ENCODE measurements at regions not wholly inside any gene's neighbourhood (a gene's known extent, or its start where the extent isn't known, plus 50 kb on each side); places are given as distances from the start of the nearest gene placed in this dataset.

DNA sequence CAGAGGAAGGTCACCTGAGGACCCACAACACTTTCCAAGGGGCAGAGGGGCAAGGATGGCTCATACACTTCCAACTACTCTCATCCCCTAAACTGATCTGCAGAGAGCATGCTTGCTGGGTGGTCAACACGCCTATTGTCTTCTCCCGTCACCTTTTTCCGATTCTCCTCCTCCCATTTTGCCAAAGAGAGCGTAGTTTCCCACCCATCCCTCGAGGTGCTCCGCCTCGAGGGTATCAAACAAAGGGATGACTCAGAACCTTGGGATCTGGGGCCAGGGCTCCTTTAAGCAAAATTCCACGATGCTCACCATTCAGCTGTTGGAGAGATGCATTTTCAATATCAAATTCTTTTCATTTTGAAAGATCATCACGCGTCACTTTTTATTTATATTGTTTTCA is 507.5 kb upstream of the SULF2 start:
- no peak for DNase-seq

- DNase-seq, result no peak
Measured at GRCh38 chr20:48291896-48292295, 506.6 kb upstream of the SULF2 start.

GRCh38 chr20:48288930-48289507 is 503.7 kb upstream of the SULF2 start:
- no peak for DNase-seq

GRCh38 chr20:48287552-48288170 is 502.4 kb upstream of the SULF2 start:
- DNase-seq, result no peak

DNA sequence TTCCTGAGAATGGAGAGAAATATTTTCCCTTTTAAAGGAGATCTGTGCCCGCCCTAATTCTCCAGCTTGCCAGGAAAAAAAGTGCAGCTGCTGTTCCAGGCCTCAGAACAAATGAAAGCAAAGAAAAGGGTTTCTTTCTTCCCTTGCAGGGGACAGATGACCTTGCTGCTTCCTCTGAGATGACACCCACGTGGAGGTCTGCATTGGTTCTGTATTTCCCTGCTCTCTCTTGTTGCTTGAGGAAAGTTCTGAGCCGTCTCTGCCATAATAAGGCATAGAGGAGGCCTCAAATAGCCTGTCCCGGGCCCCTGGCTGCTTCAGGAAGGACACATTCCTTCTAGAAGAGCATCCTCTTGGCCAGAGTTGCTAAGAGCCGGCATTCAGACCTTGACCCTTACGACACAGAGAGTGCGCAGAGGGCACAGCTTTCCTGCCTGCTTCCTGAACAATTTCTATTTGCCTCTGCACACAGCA is 501.8 kb upstream of the SULF2 start:
- DNase-seq, result no peak

DNA sequence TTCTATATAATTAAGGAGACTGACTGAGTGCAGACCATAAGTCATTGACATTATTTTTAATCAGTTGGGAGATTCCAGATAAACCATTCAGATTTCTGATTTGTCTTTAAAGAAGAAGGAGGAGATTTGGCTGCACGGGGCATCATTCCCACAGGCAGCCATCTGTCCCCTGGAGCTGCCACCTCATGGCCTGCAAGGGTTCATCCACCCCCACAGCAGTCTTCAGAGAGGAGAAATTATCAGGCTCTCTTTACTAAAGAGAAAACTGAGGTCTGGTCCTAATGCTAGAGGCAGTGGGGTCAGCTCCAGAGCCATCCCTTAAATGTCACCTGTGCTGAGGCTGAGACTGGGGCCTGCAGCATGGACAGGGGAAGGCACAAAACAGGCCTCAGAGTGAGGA is 501.3 kb upstream of the SULF2 start:
- DNase-seq, result no peak

GRCh38 chr20:48285656-48286055 is 500.4 kb upstream of the SULF2 start:
- DNase-seq, result no peak

DNA sequence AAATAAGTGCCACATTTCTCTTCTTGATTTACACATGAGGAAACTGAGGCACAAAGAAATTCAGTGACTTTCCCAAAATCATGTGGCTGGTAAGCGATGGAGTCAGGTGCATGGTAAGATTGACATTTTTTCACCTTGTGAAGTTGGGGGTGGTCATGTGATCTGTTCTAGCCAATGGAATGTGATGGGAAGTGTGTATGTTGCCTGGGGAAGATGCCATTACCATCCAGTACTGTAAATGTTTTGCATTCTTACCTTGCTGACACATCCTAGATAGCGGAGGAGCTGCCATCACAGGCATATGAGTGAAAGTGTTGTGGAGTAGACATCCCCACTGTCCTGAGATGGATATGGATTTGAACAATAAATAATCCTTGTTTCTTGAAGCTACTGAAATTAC is 499.6 kb upstream of the SULF2 start:
- no peak for DNase-seq

DNA sequence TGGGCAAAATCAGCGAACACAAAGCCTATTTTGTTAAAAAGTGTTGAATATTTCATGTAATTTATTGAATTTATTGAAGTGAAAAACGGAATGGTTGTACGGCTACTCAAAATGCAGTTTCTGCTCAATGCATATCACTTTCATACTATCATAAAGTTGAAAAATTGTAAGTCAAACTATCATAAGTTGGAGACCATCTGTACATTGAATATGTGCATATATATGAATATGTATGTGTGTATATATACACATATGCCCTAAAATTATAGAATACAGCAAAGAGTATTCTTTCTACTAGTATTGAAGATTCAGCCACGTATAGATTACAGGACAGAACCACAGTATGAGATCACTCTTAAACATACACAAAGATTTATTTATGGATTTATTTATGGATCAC is 499.0 kb upstream of the SULF2 start:
- no peak for DNase-seq

GRCh38 chr20:48283470-48284110 is 498.3 kb upstream of the SULF2 start:
- DNase-seq, result no peak

DNA sequence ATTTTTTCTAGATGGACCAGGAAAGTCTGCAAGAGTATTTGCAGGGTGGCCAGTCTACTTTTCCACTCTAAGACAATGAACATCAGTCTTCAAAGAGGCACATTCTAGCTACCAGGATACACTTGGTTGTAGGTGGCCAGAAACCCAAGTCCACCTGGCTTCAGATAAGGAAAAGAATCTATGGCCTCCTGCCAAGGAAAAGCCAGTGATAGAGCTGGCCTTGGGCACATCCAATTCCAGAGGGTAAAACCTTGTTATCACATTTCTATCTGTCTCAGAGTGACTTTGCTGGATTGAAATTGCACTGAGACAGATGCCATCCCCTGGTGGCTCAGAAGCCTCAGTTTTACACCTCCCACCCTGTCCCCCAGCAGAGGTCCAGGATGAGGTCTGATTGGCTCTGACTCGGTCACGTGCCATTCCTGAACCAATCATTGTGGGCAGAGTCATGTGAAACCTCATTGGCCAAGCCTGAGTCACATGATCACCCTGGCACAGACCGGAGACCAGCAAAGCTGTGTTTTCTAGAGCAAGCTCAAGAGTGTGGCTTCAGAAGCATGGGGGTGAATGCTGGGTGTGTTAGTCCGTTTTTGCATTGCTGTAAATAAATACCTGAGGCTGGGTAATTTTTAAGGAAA is 497.4 kb upstream of the SULF2 start:
- DNase-seq, result no peak

DNA sequence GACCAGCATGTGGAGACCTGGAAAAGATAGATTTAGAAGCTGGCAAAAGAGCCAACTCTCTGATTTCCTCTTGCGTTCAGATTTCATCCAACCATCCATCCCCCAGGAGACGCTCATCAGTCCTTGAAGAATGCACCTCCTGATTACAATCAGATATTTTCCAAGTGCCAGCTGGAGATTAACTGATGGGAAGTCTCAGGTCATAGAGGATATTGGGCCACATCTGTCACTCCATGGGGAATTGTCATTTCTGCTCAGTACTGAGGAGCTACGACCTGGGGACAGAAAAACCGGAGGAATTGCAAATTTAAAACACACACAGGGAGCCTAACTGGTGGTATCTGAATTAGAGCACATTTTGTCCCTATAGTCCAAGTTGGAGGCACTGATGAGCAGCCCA is 496.2 kb upstream of the SULF2 start:
- no peak for DNase-seq

DNA sequence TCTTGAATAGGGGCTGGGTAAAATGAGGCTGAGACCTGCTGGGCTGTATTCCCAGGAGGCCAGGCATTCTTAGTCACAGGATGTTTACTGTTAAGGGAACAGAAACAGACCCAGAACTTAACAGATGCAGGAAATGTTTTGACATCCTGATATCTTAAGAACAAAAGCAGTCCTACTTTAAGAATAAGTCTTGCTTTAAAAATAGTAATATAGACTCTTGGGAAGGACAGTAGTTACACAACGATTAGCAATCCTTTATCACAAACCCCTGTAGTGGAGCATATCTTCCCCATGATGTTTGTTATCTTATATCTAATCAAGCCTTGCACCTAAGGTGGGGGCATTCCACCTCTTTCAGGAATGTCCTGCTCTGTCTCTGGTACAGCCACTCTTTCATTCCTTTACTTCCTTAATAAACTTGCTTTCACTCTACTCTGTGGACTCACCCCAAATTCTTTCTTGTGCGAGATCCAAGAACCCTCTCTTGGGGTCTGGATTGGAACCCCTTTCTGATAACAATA is 493.7 kb upstream of the SULF2 start:
- no peak for DNase-seq

DNA sequence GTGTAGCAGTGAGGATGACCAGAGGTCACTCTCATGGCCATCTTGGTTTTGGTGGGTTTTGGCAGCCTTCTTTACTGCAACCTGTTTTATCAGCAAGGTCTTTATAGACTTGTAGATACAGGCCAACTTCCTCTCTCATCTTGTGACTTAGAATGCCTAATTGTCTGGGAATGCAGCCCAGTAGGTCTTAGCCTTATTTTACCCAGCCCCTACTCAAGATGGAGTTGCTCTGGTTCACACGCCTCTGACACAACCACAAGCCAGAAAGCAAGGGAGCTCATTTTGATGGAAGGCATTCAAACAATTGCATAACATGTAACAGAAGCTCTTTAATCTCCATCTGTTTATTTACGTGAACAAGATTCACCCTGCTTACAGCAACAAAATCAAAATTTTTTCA is 492.0 kb upstream of the SULF2 start:
- DNase-seq, result no peak

GRCh38 chr20:48276021-48276342 is 490.7 kb upstream of the SULF2 start:
- DNase-seq, result no peak

DNA sequence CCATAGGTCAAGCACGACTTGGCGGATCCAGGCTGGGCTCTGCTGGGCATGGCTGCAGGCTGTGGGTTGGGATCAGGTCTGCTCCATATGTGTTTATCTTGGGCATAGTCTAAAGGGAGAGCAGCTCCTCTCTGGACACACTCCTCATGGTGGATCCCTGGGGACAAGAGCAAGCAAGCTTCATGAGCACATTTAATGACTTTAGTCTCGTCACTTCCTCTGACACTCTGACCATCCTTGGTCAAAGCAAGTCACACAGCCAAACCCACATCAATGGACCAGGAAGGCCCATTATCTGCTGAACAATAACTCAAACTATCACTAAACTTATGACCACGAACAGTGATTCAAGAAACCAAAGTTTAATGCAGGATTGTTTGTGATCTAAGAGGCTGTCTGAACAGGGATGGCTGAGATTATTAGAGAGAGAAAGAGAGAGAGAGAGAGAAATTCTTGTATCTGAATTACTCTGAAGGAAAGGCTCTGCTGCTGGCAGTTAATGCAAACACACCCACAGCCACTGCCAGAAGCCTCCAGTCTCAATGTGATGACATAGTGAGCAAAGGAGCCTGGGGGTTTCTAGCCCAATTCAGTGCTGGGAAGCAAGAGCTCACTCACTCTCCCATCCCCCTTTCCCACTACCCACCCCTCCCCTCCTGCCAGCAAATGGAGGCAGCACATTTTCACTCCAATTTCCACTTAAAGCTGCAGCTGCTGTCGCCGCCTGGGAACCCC is 490.2 kb upstream of the SULF2 start:
- no peak for DNase-seq

GRCh38 chr20:48273843-48274242 is 488.6 kb upstream of the SULF2 start:
- DNase-seq, result no peak

GRCh38 chr20:48270885-48271284 is 485.6 kb upstream of the SULF2 start:
- no peak for DNase-seq

DNA sequence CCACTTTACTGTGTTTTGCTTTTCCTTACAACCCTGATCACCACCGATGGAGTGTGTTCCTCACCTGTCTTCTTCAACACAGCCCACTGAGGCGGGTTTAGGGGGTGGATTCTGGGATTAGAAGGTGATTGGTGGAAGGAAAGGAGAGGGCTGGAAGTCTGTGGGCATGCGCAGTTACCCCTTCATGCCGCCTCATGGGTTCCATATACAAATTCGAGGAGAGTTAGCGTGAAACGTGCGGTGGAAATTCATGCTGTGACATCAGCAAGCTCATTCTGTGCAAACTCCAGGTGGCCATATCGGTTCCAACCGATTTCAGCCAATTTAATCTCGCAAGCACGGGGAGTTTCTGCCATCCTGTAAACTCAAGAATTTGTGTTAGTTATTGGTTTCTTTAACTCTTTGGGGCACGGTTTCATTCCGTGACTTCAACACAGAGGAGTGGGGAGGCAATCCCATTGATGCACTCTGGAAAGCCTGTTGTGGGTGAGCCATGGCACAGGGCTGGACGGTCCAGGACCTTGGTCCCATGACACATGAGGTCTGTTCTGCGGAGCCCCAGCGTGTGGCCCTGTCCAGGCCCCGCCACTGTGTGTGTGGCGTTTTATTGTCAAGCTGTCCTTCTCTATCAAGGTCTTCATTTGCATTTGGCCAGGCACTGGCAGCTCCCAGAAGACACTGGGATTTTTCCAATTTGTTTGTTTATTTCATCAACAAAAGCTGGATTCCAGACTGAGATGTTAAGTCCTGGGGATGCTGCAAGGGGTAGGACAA is 482.8 kb upstream of the SULF2 start:
- DNase-seq, result no peak

GRCh38 chr20:48266571-48266970 is 481.3 kb upstream of the SULF2 start:
- no peak for DNase-seq

DNA sequence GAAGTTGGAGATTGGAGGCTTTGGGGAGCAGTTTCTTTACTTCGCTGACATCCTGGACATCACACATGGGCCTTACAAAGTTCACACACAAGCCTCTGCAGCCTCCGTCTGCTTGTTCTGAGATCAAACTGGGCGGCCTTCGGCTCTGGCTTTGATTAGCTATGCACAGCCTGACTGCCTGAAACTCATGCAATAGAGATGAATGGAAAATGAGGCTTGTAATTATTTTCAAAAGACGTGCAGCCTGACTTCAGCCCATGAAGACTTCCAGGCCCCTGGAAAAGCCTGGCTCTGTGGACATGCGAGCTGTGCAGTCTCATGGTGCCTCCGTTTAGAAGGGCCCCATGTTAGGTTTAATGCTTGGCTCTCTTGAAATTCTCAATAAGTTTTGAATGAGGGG is 480.5 kb upstream of the SULF2 start:
- DNase-seq, result no peak

DNA sequence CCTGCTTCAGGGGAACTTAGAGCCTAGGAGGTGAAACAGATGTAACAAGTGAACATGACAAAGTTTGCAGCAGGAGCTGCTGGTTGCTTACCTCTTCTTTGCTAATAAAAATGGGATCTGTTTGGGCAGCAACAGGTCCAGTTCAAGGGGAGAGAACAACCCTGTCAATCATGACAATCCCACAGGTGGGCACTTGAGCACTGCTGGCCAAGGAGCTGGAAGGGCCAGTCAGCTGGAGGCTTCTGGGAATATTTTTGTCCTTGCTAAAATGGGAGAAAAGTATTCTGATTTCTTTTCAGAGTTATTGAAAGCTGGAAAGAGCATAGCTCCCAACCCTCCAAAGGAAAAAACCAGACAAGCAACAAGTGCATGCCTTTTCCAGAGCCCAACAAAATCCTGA is 477.7 kb upstream of the SULF2 start:
- no peak for DNase-seq

- no peak for DNase-seq
Measured at GRCh38 chr20:48262466-48262865, 477.2 kb upstream of the SULF2 start.

Measured in NCI-H1105 (cell line).